GM11168 (cell line): ENCODE measurements at regions not wholly inside any gene's neighbourhood (a gene's known extent, or its start where the extent isn't known, plus 50 kb on each side); places are given as distances from the start of the nearest gene placed in this dataset.

Experiments
- in situ Hi-C: fragments of 300-500 bp; cut with MboI; formaldehyde crosslinking; loops from one replicate; pipeline ENCODE4 v1.12.0; 2022; ENCODE audit warnings: low sequenced_read_pairs; ENCODE audit not compliant: unreplicated experiment

DNA sequence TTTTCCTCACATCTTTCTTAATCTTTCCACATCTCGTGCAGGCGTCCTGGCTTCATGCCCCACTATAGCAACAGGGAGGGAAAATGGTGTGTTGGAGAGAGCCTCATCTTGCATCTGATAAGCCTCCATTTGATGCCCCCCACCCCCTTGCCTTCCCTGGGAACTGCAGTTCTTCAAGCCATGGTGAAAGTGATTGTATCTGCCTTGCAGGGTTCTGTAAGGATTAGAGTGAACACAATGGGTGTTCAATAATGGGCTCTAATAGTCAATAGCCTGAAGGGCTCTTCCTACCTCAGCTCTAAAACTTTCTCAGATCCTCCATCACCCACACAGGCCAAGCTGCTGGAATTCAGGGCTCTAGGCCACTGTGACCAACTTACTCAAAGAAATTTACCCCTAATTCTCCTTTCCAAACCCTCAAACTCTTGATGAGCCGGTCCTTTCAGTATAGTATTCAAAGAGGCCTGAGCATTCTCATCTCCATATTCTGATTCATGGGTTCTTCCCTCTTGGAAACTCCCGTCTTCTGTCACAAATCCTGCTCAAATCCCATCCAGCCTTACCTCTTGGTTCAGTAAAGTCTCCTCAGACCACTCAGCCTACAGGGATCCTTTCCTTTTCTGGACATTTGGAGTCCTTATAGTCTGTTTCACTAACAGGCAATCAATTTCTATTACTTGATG is 128.3 kb upstream of the TRIM2 start:
- in situ Hi-C loops, result no loop called here

DNA sequence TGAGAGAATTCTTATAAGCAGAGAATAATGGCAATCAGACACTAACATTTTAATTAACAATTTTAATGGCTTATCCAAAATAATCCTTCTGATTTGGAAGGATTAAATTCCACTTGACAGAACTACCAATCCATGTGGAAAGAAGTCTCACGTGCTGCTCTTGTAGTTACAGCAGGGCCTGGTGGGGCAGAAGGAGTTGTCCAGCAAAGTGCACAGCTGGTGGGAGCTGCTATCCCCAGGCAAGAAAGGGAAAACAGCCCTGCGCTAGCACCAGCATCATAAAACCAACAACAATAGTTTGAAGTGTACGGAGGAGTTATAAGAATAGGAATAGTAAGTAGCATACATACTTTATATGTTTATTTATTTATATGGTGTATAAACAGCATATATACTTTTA is 127.4 kb upstream of the TRIM2 start:
- in situ Hi-C loops, result no loop called here

DNA sequence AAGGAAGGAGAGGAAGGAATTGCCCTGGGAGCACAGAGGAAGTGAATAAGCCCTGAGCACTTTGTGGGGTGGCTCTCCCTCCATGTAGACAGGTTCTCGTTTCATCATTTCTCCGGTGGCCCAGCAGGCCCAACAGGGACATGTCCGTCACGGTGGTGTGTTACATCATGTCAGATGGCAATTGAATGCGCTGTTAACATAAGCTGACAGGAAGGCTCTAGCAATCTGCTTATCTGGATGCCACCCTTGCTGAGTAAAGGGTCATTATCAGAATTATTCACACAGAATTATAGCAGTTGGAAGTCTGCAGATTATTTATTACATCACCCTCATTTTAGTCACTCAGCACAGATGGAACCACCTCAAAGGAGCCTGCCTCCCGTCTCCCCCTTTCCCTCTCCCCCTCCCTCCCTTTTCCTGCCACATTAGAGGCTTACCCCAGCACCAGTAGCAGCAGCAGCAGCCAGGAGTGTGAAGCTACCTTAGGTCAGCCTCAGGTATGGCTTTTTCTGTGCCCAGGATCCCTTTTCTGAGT is 124.3 kb upstream of the TRIM2 start:
- in situ Hi-C loops, result no loop called here

DNA sequence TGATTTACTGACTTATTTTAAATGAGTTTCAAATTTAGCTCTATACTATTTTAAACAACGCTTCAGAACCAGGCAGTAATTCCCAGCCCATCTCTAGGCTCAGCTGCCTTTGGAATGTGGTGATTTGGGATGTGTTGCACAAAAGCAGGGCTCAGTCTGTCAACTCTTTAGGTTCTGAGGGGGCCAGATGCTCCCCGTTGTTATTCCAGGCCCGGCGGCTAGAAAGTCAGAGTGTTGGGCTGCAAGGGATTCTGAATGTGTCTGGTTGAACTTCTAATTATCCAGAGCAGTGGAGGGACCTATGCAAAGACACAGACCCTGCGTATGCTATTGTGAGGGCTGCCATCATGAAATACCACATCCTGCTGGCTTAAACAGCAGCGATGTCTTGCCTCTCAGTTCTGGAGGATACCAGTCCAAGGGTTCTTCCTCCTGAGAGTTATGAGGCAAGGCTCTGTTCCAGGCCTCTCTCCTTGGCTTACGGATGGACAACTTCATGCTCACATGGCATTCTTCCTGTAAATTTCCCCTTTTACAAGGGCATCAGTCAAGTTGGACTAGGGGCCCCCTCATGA is 123.2 kb upstream of the TRIM2 start:
- in situ Hi-C loops, result no loop called here

DNA sequence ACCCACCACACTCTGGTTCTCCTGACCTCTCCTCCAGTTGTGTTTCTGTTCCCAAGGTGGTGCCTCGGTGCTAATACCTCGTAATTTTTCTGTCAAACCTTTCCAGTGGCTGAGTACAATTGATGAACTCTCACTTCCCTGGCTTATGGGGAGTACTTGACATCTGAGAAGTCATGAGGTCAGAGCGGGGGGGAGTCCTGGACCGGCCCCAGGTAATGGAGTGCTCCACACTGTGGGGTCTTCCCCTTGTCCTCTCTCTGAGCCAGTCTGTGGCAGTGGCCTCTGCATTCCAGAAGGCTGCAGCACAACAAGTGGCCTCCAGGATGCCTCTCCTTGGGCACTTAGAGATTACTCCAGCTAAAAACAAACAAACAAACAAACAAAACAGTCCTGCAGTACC is 122.5 kb upstream of the TRIM2 start:
- in situ Hi-C loops, result no loop called here

DNA sequence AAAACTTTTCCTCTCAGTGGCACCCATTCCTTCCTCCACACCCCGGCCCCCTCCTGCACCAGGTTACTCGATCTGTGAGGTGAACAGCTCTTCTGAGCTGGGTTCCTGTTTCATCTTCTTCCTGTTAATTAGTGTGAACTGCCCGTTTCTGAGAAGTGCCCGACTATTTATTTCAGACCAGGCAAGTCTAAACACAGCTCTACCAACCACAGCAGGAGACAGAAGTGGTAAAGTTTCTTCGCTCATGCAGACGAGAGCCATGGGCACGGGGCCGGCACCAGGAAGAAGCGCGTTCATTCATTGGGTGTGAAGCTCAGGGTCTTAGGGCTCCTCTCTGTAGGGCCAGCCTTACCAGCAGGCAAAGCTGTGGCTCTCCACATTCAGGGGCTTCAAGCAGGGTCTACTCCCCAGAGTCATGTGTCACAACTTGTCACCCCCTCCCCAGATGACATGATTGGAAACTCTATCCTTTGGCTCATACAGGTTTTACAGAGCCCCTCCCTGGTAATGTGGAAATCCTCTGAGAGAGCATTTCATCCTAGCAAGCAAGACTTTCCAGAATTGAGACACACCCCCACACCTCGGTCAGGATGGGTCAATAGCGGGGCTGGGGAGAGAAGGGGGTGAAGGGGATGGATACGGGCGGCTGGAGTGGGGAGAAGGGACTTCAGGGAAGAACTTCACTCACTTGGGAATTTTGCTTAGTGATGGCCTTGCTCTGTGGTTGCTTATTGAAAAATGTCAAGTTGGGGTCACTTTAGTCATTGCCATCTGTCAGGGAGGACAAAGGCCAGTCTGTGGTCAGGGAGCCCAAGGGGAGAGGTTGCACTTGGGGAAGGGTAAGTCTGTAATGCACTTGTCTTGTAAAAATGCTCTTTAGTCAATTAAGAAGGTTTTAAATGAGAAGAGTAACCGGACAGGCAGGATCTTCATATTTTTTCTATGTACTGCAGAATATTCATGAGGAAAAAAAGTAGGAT is 121.6 kb upstream of the TRIM2 start:
- in situ Hi-C loops, result no loop called here

DNA sequence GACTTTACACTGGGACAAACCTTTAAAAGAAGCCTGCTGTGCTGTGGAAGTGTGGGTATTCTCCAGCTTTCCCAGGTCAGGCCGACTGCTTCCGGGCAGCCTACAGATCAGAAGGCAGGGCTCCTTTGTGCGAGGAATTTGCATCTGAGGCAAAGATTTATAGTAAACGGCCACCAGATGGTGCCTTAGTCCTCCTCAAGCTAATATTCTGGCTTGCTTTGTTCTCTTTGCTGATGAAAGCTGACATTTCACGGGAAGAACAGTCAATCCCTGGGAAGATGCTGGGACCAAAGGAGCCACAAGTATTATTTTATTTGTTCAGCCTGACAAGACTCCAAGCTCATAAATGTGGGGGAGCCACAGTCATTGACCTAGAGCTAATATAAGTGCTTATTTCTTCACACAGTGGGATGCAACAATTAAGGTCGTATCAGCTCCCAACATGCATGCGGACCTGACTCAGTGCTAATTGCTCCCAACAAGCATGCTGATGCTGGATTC is 120.7 kb upstream of the TRIM2 start:
- in situ Hi-C loops, result no loop called here

DNA sequence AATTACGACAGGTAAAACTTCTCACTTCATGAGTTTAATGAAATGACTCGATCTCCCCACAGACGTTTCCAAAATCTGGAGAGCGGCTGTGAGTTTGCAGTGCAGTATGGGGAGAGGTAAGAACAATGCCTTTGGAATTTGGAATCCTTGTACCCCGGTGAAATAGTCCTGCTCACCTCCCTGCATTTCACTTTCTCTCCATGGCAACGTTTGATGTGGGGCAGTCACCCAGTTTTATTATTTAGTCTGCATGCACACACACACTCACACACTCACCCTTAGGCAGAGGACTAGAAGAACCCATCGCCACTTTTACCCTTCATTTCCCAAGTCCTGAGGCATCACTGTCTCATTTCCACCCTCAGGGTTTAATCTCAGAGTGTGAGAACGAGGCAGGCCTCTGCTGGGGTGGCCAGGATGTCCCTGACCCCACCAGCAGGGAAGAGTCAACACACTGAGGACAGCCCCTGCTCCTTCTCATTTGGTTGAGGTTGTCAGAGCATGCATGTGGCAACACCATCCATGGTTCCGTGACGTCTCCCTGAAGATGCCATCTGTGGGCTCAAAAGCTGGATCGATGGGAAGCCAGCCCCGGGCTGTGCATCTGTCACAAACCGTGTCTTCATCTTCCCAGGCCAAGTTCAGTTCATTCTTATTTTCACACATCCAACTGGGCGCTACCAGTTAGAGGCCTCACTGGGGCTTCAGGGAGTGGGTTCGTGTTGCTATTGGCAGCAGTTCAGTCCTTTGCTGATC is 119.8 kb upstream of the TRIM2 start:
- in situ Hi-C loops, result no loop called here

DNA sequence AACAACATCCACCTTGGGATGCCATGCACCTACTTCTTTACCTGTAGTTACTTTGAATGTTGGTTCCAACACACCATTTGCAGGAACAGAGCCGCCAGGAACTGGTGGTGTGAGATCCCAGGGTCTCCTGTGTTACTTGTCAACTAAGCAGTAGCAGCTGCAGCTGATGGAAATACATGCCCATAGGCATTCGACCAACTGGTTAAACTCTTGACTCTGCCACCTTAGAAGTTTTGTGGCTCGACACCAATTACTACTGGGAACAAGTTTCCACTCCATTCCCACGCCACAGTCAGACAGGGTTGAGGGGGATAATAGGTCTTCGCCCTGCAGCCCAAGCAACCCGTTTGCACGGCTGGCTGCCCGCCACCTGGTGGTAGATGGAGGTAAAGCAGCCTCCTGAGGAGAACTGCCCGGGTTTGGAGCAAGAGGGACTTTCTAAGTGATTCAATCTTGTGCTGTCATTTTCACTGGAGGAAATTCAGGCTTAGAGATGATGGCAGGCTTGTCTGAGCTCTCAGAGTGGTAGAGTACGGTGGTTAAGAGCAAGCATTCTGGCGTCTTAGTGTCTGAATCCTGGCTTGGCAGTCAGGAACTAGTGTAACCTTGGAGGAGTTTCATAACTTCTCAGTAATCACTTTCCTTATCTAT is 119.1 kb upstream of the TRIM2 start:
- in situ Hi-C loops, result loop anchor here (5.0 kb wide), 1 partner anchor 37 kb away; no protein-coding TSS in a partner anchor

DNA sequence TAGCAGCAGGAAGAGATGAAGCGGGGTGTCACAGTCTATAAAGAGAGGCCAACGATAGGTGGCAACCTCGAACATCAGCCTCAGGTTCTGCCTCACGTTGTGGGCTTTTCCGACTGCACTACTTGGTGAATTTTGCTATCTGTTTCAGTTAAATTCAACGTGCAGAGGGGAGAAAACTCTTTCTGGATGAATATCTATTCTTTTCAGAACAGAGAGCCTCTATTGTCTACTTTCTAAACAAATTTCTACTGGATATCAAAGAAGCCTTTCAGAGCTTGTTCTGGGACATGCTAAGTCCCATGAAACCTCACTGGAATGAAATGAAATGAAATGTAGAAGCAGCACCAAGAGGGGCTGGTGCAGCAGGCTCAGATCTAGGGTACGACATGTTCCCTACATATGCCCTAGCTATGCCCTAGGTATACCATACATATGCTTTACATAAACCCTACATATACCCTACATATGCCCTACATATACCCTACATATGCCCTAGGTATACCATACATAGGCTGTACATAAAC is 116.5 kb upstream of the TRIM2 start:
- in situ Hi-C loops, result loop anchor here (5.0 kb wide), 1 partner anchor 35 kb away; no protein-coding TSS in a partner anchor

DNA sequence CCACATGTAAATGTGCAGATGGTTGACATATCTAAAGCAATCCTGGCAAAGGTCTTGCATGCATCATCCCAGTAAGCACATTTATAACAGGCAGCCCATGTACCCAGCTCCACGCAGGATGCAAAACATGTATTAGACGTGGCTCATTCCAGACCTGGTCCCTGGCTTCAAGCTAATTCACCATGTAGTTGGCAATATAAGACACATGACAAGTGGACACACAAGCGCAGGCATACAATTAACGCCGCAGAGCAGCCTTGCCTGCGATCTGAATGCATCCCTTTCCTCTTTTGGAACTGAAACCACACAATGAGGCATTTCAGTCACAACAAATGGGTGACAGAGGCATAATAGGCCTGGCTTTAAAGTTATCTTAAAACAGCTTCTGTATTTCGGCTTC is 114.5 kb upstream of the TRIM2 start:
- in situ Hi-C loops, result loop anchor here (5.0 kb wide), 1 partner anchor 33 kb away; no protein-coding TSS in a partner anchor

DNA sequence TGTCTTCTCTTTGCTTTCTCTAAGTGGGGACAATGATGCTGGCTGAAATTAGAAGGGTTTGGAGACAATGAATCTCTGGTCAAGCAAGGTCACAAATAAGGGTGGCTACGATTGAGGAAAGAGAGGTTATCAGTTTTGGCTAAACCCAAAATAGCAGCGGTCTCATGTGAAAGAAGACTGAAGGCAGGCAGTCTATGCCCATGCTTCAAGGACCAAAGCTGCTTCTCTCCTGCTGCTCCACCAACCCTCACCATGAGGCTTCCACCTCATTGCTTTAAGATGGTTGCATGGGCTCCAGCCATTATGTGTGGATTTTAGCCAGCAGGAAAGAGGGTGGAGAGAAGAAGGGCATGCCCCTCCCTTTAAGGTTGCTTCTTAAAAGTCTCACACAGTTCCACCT is 114.1 kb upstream of the TRIM2 start:
- in situ Hi-C loops, result no loop called here

DNA sequence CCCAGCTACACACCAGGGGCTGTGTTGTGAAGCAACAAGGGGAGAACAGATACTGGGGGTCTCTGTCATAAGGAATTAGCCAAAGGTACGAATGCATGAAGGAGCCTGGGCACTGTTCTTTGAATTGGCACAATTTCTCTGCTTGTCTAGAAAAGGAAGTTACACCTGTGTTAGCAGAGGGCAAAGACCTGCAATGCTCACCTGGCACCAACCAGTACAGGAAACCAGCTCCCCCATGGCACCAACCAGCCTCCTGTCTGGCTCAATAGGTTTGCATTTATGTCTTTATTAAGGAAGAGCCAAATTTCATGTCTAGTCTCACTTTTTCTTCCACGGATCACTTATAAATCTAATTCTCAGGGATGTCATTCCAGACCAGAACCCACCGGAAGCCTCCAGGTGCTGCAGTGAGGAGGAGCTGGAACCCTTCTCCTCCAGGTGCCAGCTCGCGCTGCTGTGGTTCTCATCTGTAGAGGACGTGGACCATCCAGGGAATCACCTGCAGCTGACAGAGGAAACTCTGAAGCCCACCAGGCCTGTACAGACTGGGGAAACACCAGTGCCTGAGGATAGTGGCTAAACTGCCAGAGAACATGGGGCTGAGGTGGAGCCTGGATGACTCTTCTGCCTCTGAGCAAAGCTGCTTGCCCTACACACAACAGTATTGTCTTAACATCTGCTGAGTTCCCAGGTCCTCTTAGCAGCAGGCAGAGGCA is 113.4 kb upstream of the TRIM2 start:
- in situ Hi-C loops, result no loop called here

DNA sequence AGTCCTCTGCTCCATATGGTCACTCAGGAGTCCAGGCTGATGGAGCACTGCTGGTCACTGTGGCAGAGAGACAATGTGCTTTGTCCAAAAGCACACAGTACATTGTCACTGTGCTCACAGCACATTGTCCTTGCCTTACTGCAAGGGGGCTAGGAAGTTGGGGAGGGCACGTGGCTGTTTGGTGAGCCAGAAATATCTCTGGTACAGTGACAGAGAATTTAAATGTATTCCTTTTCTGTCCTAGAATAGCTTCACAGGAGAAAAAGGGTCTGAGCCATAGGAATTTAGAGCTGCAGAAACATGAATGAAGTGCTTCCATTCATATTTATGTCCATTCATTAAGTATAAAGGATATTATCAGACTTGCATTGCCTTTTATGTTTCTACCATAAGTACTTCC is 110.8 kb upstream of the TRIM2 start:
- in situ Hi-C loops, result no loop called here

DNA sequence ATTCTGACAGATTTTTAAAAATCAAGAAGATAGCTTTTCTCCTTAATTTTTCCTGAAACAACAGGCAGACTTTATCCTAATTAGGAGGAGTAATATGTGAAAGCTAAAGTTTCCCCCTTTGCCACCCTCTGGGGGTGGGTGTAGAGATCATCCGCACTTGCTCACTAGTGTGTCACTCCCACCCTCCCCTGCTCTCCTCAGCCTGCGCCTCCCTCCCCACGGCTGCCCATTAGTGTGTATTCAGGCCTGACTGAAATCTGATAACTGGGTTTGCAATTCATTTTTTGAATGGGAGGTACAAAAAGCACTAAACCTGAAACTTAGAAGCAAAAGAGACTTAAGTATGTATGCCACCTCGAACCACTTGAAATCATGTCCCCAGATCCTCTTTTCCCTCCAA is 110.4 kb upstream of the TRIM2 start:
- in situ Hi-C loops, result no loop called here

DNA sequence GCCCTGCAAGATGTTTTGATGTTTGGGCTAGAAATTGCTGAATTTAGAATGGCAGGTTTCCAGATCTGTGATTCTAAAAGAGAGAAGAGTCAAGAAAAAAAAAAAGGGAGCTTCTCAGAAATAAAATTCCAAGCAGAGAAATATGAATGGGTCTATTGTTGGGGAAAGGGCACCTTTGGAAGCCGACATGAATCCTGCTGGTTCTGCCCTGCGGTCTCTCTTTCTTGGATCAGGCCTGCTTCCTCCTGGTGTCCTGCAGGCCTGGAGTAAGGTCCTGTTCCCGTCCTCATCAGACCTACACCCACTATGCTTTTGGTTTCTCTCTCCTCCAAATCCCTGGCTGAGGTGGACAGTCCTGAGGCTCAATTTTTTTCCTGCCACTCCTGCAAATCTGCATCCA is 109.8 kb upstream of the TRIM2 start:
- in situ Hi-C loops, result no loop called here

DNA sequence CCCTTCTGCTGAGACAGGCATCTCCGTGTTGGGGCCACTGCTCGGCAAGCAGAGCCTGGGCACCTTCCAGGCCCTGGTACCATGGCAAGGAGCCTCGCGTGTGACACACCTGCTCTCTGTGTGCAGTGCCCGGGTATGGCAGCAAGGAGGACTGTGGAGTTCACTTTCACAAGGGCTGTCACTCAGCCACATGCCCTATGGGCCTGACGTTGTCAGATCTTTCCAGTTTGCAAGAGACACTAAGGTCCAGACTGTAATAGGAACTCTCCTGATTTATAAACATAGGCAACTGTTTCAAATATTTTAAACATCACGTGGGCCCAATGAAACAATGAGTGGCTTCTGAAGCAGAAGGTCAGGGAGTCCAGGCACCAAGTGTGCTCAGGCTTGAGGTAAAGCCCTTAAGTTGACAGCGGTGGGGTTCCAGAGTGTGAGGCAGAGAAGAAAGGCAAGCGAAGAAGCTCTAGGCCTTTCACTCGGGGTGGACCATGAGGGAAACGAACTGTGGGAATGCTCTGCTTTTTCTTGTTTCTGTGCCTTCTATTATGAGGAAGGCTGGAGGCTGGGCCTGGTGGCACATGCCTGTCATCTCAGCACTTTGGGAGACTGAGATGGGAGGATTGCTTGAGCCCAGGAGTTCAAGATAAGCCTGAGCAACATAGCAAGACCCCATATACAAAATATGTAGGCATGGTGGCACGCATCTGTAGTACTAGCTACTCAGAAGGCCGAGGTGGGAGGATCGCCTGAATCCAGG is 108.6 kb upstream of the TRIM2 start:
- in situ Hi-C loops, result no loop called here

DNA sequence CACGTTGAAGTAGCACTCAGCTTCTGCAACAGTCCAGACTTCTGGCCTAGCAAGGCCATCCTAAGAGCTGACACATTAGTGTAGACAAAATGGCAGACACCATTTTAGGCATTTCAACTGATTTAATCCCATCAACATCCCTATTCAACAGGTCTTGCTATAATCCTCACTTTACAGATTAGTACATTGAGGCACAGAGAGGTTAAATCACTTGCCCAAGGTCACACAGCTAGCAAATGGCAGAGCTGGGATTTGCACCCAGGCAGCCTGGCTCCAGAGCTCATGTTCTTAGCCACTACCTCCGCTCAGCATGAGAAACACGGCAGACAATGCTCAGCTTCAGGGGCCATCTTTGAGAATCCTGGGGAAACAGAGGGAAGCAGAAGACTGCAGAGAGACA is 107.9 kb upstream of the TRIM2 start:
- in situ Hi-C loops, result no loop called here
